ENCODE measurements at regions not wholly inside any gene's neighbourhood (a gene's known extent, or its start where the extent isn't known, plus 50 kb on each side); places are given as distances from the start of the nearest gene placed in this dataset.

GRCh38 chr6:117143647-117144046, 121.7 kb upstream of the VGLL2 start:
- TF ChIP-seq EZH2 (IDR thresholded peaks at IDR 0.05; ENCODE audit: insufficient read depth, poor library complexity, severe bottlenecking) (no peak), EZH2phosphoT487 (IDR thresholded peaks at IDR 0.05; ENCODE audit: insufficient read depth, low read depth) (no peak)
